SH-SY5Y (cell line): ENCODE measurements at regions not wholly inside any gene's neighbourhood (a gene's known extent, or its start where the extent isn't known, plus 50 kb on each side); places are given as distances from the start of the nearest gene placed in this dataset.

Experiments
- GATA2 ChIP-seq: IDR thresholded peaks from 2 replicates; pipeline ENCODE4 v1.6.1; 2011; ENCODE audit warnings: mild to moderate bottlenecking, low read depth, low read length
- GATA3 ChIP-seq: IDR thresholded peaks from 2 replicates; pipeline ENCODE4 v1.6.1; 2011; ENCODE audit warnings: low read depth, mild to moderate bottlenecking, low read length, moderate library complexity

DNA sequence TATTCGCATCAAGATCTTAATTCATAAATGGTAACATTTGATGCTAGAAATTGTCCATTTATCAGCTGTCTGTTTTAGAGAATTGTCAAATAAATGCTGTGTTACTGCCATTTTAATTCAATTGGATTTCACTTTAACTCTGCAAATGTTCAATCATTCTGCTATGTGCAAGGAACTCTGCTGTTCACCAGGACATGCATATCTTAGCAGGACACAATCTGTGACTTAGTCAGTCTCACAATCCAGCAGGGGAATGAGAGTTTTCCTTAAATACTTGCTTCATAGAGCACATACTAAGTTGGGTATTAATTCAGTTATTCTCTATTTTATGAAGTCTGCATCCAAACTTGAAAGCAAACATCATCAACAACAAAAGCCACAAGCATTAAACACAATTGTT, 488.7 kb upstream of the MEF2C start:
- no peak for TF ChIP-seq GATA2
- TF ChIP-seq GATA3 = no peak
